HEK293 (cell line): ENCODE measurements at regions not wholly inside any gene's neighbourhood (a gene's known extent, or its start where the extent isn't known, plus 50 kb on each side); places are given as distances from the start of the nearest gene placed in this dataset.

Experiments
- CTCF ChIA-PET: fragments of 350-600 bp; formaldehyde crosslinking; extraction: SDS; loops from one replicate; lab custom pipeline; 2021; ENCODE audit warnings: antibody characterized with exemption; lab: Yijun Ruan, JAX
- POLR2A ChIA-PET: fragments of 300-600 bp; formaldehyde crosslinking; extraction: SDS; loops from one replicate; lab custom pipeline; 2020; ENCODE audit warnings: antibody characterized with exemption, inconsistent platforms; lab: Yijun Ruan, JAX
- H3K27ac ChIP-seq: fragments of 200-500 bp; sonication (Bioruptor generic); 2 replicates; pipeline ENCODE4 v1.5.1; 2014; ENCODE audit warnings: low read depth, low read length, control low read depth, inconsistent platforms; ENCODE audit errors: extremely low read depth
- H3K36me3 ChIP-seq, 2 experiments: fragments of 200-500 bp in 1 of 2; sonication (Bioruptor generic) in 1 of 2; 1 replicate in 1 of 2; 2 replicates in 1 of 2; pipeline ENCODE4 v1.5.1; 2014 to 2017; ENCODE audit warnings: inconsistent platforms in 2 of 2, low read length in 2 of 2; ENCODE audit not compliant: control insufficient read depth in 2 of 2, insufficient read depth in 1 of 2
- H3K4me1 ChIP-seq: fragments of 200-500 bp; sonication (Bioruptor generic); 2 replicates; pipeline ENCODE4 v1.5.1; 2014; ENCODE audit warnings: mild to moderate bottlenecking, low read length, inconsistent platforms; ENCODE audit not compliant: control insufficient read depth, insufficient read depth
- H3K4me3 ChIP-seq: 2 replicates; pipeline ENCODE4 v1.5.1; 2011; ENCODE audit warnings: low read depth, mild to moderate bottlenecking, control low read depth, low read length, moderate library complexity
- H3K9me3 ChIP-seq: fragments of 200-500 bp; sonication (Bioruptor generic); 2 replicates; pipeline ENCODE4 v1.5.1; 2014; ENCODE audit warnings: low read depth, low read length, inconsistent platforms; ENCODE audit not compliant: control insufficient read depth, insufficient read depth
- GLI4 ChIP-seq: fragments of 450-650 bp; formaldehyde crosslinking; IDR thresholded peaks from 2 replicates; pipeline ENCODE4 v1.5.1; 2016; ENCODE audit warnings: missing biosample characterization, missing genetic modification characterization
- ZIC2 ChIP-seq: fragments of 450-650 bp; formaldehyde crosslinking; IDR thresholded peaks from 2 replicates; pipeline ENCODE4 v1.5.1; 2016; ENCODE audit warnings: missing biosample characterization, missing genetic modification characterization
- ZNF114 ChIP-seq: fragments of 450-650 bp; formaldehyde crosslinking; IDR thresholded peaks from 2 replicates; pipeline ENCODE4 v1.5.0; 2017; ENCODE audit warnings: missing biosample characterization, missing genetic modification characterization
- ZNF155 ChIP-seq: fragments of 450-650 bp; formaldehyde crosslinking; IDR thresholded peaks from 2 replicates; pipeline ENCODE4 v1.5.1; 2016; ENCODE audit warnings: missing biosample characterization, missing genetic modification characterization
- ZNF16 ChIP-seq: fragments of 450-650 bp; formaldehyde crosslinking; IDR thresholded peaks from 2 replicates; pipeline ENCODE4 v1.5.1; 2016; ENCODE audit warnings: low read depth, missing biosample characterization, missing genetic modification characterization
- ZNF223 ChIP-seq: fragments of 450-650 bp; formaldehyde crosslinking; IDR thresholded peaks from 2 replicates; pipeline ENCODE4 v1.5.1; 2016; ENCODE audit warnings: missing biosample characterization, missing genetic modification characterization
- ZNF248 ChIP-seq: fragments of 450-650 bp; formaldehyde crosslinking; IDR thresholded peaks from 2 replicates; pipeline ENCODE4 v1.5.1; 2017; ENCODE audit warnings: missing biosample characterization, missing genetic modification characterization
- ZNF311 ChIP-seq: fragments of 450-650 bp; formaldehyde crosslinking; IDR thresholded peaks from 2 replicates; pipeline ENCODE4 v1.5.1; 2017; ENCODE audit warnings: missing biosample characterization, missing genetic modification characterization, borderline replicate concordance
- ZNF404 ChIP-seq: fragments of 450-650 bp; formaldehyde crosslinking; IDR thresholded peaks from 2 replicates; pipeline ENCODE4 v1.5.1; 2017; ENCODE audit warnings: missing biosample characterization, missing genetic modification characterization
- ZNF670 ChIP-seq: fragments of 450-650 bp; formaldehyde crosslinking; IDR thresholded peaks from 2 replicates; pipeline ENCODE4 v1.5.1; 2016; ENCODE audit warnings: missing biosample characterization, missing genetic modification characterization, low read depth
- ZNF830 ChIP-seq: fragments of 450-650 bp; IDR thresholded peaks from 2 replicates; pipeline ENCODE4 v1.5.0; 2018; ENCODE audit warnings: missing biosample characterization, missing genetic modification characterization, low read depth, mild to moderate bottlenecking, moderate library complexity
- ZNF843 ChIP-seq: fragments of 450-650 bp; formaldehyde crosslinking; IDR thresholded peaks from 2 replicates; pipeline ENCODE4 v1.5.1; 2016; ENCODE audit warnings: missing biosample characterization, missing genetic modification characterization
- ZSCAN30 ChIP-seq: fragments of 450-650 bp; IDR thresholded peaks from 2 replicates; pipeline ENCODE4 v1.5.1; 2018; ENCODE audit warnings: missing biosample characterization, mild to moderate bottlenecking, missing genetic modification characterization, moderate library complexity
- TF ChIP-seq, protein P1 (sequence below): fragments of 450-650 bp; formaldehyde crosslinking; IDR thresholded peaks from 2 replicates; pipeline ENCODE4 v1.5.1; 2016; ENCODE audit warnings: missing biosample characterization, missing genetic modification characterization
- TF ChIP-seq, protein P2 (sequence below): fragments of 450-650 bp; formaldehyde crosslinking; IDR thresholded peaks from 2 replicates; pipeline ENCODE4 v1.5.1; 2016; ENCODE audit warnings: missing biosample characterization, missing genetic modification characterization, low read depth
- TF ChIP-seq, protein P3 (sequence below): fragments of 450-650 bp; formaldehyde crosslinking; optimal IDR thresholded peaks from 2 replicates; pipeline ENCODE3; 2016; ENCODE audit warnings: missing biosample characterization, mild to moderate bottlenecking, missing genetic modification characterization
- TF ChIP-seq, protein P4 (sequence below): fragments of 450-650 bp; formaldehyde crosslinking; IDR thresholded peaks from 2 replicates; pipeline ENCODE4 v1.5.1; 2016; ENCODE audit warnings: missing biosample characterization, missing genetic modification characterization
- TF ChIP-seq, protein P5 (sequence below): fragments of 450-650 bp; formaldehyde crosslinking; IDR thresholded peaks from 2 replicates; pipeline ENCODE4 v1.5.1; 2016; ENCODE audit warnings: missing biosample characterization, missing genetic modification characterization

DNA sequence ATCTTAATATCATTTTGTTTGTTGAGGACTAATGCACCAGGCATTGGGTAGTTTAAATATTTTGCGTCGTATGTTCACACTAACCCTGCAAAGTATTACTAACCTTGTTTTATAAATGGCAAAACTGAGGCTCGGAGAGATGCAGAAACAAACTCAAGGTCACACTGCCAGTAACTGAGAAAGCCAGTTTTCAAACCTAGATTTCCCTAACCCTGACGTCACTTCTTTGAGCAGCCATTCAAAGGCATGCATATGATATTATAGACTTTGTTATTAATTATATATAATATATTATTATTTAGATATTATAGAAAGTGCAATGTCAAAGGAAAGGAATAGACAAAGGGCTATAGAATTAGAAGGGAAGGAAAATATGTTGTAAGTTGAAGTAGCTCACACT lies 167.6 kb upstream of the EOMES start:
- H3K4me1 ChIP-seq = no peaks in the 10 kb centered on the region
- H3K27ac ChIP-seq = no peak overlapping the region
- H3K9me3 ChIP-seq = no peaks in the 10 kb centered on the region
- no peaks in the 10 kb centered on the region for H3K36me3 ChIP-seq
- no peak overlapping the region for H3K4me3 ChIP-seq
- CTCF ChIA-PET = no interaction called here
- POLR2A ChIA-PET = no interaction called here
- no peak for TF ChIP-seq ZNF248
- TF ChIP-seq ZNF16 (tag by site-specific recombination) = no peak
- TF ChIP-seq ZNF155 (tag by site-specific recombination) = no peak
- TF ChIP-seq ZNF670 (tag by site-specific recombination) = no peak
- TF ChIP-seq, protein P1, sequence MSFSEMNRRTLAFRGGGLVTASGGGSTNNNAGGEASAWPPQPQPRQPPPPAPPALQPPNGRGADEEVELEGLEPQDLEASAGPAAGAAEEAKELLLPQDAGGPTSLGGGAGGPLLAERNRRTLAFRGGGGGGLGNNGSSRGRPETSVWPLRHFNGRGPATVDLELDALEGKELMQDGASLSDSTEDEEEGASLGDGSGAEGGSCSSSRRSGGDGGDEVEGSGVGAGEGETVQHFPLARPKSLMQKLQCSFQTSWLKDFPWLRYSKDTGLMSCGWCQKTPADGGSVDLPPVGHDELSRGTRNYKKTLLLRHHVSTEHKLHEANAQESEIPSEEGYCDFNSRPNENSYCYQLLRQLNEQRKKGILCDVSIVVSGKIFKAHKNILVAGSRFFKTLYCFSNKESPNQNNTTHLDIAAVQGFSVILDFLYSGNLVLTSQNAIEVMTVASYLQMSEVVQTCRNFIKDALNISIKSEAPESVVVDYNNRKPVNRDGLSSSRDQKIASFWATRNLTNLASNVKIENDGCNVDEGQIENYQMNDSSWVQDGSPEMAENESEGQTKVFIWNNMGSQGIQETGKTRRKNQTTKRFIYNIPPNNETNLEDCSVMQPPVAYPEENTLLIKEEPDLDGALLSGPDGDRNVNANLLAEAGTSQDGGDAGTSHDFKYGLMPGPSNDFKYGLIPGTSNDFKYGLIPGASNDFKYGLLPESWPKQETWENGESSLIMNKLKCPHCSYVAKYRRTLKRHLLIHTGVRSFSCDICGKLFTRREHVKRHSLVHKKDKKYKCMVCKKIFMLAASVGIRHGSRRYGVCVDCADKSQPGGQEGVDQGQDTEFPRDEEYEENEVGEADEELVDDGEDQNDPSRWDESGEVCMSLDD (tag by site-specific recombination) = no peak
- TF ChIP-seq ZNF311 = no peak
- TF ChIP-seq ZNF404 (tag by site-specific recombination) = no peak

DNA sequence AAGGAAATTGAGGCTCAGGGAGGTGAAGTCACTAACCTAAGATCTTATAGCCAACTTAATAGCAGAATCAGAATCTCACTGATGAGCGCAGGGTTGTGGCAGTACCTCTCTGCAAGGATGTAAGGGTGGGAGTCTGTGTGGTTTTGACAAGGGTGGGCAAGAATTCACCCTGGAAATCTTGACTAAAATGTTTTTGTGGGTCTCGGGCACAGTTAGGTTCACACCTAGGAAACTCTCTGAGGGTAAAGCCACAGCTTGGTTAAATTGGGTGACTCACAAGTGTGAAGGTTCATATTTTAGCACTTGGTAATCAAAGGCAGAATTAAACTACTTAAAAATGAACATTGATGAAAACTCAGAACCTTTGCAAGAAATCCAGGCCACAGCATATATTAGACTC lies 178.2 kb upstream of the EOMES start:
- Histone ChIP-seq H3K9me3 (no peaks in the 10 kb centered on the region), H3K36me3 (peaks cover 0 to 3% of the 10 kb centered on the region in 2 experiments; a peak in 1 of 3 replicates), H3K27ac (no peak overlapping the region), H3K4me1 (no peaks in the 10 kb centered on the region), H3K4me3 (no peak overlapping the region)
- ChIA-PET CTCF (no interaction called here), POLR2A (no interaction called here)
- TF ChIP-seq, protein P2, sequence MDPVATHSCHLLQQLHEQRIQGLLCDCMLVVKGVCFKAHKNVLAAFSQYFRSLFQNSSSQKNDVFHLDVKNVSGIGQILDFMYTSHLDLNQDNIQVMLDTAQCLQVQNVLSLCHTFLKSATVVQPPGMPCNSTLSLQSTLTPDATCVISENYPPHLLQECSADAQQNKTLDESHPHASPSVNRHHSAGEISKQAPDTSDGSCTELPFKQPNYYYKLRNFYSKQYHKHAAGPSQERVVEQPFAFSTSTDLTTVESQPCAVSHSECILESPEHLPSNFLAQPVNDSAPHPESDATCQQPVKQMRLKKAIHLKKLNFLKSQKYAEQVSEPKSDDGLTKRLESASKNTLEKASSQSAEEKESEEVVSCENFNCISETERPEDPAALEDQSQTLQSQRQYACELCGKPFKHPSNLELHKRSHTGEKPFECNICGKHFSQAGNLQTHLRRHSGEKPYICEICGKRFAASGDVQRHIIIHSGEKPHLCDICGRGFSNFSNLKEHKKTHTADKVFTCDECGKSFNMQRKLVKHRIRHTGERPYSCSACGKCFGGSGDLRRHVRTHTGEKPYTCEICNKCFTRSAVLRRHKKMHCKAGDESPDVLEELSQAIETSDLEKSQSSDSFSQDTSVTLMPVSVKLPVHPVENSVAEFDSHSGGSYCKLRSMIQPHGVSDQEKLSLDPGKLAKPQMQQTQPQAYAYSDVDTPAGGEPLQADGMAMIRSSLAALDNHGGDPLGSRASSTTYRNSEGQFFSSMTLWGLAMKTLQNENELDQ (tag by site-specific recombination) = no peak
- TF ChIP-seq, protein P3, sequence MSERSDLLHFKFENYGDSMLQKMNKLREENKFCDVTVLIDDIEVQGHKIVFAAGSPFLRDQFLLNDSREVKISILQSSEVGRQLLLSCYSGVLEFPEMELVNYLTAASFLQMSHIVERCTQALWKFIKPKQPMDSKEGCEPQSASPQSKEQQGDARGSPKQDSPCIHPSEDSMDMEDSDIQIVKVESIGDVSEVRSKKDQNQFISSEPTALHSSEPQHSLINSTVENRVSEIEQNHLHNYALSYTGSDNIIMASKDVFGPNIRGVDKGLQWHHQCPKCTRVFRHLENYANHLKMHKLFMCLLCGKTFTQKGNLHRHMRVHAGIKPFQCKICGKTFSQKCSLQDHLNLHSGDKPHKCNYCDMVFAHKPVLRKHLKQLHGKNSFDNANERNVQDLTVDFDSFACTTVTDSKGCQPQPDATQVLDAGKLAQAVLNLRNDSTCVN (tag by site-specific recombination) = no peak
- TF ChIP-seq ZNF155 (tag by site-specific recombination) = no peak
- TF ChIP-seq, protein P4, sequence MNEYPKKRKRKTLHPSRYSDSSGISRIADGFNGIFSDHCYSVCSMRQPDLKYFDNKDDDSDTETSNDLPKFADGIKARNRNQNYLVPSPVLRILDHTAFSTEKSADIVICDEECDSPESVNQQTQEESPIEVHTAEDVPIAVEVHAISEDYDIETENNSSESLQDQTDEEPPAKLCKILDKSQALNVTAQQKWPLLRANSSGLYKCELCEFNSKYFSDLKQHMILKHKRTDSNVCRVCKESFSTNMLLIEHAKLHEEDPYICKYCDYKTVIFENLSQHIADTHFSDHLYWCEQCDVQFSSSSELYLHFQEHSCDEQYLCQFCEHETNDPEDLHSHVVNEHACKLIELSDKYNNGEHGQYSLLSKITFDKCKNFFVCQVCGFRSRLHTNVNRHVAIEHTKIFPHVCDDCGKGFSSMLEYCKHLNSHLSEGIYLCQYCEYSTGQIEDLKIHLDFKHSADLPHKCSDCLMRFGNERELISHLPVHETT = no peak
- no peak for TF ChIP-seq ZNF843
- no peak for TF ChIP-seq ZIC2 (tag by site-specific recombination)
- TF ChIP-seq GLI4 (tag by site-specific recombination) = no peak
- no peak for TF ChIP-seq ZNF223 (tag by site-specific recombination)
- TF ChIP-seq ZNF830 (tag by site-specific recombination) = no peak
- TF ChIP-seq, protein P5, sequence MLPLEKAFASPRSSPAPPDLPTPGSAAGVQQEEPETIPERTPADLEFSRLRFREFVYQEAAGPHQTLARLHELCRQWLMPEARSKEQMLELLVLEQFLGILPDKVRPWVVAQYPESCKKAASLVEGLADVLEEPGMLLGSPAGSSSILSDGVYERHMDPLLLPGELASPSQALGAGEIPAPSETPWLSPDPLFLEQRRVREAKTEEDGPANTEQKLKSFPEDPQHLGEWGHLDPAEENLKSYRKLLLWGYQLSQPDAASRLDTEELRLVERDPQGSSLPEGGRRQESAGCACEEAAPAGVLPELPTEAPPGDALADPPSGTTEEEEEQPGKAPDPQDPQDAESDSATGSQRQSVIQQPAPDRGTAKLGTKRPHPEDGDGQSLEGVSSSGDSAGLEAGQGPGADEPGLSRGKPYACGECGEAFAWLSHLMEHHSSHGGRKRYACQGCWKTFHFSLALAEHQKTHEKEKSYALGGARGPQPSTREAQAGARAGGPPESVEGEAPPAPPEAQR (tag by site-specific recombination) = no peak
- no peak for TF ChIP-seq ZSCAN30 (tag by site-specific recombination)
- TF ChIP-seq ZNF114 (tag by site-specific recombination) = no peak
